ENCODE measurements at regions not wholly inside any gene's neighbourhood (a gene's known extent, or its start where the extent isn't known, plus 50 kb on each side); places are given as distances from the start of the nearest gene placed in this dataset.

DNA sequence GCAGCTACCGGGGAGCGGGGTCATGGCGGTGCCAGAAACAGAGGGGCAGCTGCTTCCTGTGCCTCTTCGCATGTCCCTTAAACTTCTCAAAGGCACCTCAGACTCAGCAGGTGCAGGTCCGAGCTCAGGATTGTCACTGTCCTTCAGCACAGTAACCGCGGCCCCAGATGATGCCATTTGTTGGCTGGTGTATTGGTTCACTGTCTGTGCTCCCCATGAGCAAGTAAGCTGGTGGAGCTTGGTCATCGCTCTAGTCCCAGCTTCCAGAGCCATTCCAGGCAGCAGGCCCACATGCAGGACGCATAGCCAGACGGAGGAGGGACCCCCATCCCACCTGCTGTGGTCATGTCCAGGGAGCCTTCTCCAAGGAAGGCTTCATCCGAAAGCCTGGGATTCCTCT, 154.0 kb upstream of the AJAP1 start:
- DNase-seq = no peak

DNA sequence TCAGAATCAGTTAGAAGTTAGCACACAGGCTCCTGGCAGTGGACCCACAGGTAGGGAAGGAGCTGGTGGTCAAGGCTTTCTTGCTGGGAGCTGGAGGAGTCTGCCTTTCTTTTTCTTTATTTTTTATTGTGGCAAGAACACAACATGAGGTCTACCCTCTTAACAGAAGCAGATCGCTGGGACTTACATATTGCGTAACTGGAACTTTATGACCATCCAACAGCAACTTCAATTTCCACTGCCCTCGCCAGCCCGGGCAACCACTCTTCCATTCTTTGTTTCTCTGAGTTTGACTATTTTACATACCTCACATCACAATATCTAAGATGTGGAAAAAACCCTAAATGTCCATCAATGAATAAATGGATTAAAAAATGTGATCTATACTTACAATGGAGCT, 147.8 kb upstream of the AJAP1 start:
- no peak for DNase-seq

DNA sequence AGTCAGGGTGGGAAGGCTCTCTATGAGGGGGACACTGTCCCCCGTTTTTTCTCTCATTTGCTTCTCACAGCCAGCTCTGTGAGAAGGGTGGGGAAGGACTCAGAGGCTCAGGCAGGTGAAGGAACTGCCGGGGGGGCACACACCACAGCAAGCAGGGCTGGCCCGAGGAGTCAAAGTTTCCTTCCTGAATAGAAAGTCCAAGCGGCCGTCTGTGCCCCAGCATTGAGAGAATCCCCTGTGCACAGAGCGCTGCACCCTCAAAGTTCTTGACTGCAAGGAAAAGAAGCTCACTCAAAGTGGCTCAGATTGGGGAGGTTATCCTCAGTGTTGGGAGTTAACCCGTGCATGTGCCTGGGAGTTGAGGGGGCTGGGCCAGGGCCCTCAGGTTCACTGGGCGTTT, 145.2 kb upstream of the AJAP1 start:
- no peak for DNase-seq

DNA sequence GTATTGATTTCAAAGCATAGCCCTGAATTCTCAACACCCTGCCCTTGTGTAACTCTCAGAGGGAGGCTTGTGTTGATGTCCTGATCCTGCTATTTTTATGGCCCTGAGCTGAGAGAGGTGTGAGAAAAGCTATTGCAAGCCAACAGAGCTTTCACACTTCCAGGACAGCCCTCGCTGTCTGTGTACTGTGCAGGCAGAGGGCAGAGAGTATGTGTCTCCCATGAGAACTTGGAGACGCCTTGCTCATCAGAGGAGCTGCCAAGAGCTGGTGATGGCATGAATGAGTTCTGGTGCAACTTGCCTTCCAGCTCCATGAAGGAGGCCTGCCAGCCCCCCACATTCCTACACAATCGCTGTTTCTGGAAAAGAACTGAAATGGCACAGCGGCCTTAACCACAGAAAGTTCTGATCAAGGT, 144.1 kb upstream of the AJAP1 start:
- no peak for DNase-seq

DNA sequence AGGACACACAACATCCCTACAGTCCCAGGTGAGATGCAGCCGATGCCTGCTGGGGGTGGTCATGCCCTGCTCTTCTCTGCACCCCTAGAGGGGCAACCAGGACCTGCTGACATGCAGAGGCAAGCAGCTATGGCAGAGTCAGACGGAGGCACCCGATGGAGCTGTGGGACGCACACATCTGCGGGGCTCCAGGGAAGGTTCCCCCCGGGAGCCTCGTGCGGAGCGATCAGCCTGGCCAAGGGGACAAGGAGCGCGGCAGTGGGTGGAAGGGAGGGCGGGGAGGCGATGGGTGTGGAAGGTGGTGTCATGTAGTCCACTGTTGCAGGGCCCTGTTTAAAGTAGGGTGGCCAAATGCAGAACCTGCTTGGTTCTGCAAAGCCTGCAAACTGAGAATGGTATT, 143.0 kb upstream of the AJAP1 start:
- no peak for DNase-seq

DNA sequence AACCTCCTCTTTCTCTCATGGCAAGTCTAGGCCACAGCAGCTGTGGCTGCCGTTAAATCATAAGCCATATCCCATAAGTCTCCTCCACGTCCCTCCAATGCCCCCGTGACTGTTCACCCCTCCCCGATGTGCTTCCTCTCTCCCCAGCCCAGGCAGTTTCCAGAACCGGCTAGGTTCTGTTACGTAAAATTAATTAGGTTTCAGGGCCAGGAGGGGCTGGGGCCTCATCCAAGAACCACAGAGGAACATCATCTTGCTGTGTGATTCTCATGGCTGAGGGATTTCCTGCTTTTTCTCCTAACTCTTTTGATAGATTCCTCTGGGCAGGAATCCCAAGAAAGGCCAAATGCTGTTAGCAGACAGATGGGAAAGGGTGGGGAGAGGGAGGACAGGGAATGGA, 141.8 kb upstream of the AJAP1 start:
- no peak for DNase-seq

DNA sequence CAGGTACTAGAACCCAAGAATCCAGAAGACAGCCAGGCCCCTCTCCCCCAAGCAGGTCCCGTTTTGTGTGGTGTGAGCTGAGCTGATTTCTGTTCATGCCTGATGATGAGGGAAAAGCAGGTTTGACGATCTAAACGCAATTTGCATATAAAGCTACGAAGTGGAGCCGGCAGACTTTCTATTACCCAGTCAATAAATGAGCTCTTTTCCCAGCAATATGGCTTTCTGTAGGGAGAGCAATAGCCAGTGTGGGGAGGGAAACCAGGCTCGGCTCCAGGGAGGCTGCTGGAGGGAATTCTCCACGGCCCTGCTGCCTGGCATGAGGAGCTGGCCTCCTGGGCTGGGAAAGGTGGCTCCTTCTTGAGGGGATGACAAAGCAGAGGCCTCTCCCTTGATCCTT, 140.7 kb upstream of the AJAP1 start:
- no peak for DNase-seq

DNA sequence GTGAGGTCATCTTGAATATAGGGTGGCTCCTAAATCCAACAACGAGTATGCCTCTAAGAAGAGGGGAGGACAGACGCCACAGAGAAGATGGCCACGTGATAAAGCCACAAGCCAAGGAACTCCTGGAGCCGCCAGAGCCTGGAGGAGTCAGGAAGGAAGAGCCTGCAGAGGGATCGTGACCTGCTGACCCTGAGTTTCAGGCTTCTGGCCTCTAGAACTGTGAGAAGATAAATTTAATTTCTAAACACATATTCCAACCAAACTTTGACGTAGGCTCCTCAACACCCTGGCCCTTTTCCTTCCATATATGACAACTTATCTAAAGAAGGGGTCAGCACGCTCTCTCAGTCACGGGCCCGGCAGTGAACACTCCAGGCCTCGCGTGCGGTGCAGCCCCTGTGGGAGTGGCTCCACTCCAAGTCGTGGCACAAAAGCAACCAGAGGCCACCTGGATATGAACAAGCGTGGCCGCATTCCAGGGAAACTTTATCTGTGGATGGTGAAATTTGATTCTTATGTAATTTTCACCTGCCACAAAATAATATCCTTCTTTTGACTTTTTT, 138.6 kb upstream of the AJAP1 start:
- DNase-seq = no peak

DNA sequence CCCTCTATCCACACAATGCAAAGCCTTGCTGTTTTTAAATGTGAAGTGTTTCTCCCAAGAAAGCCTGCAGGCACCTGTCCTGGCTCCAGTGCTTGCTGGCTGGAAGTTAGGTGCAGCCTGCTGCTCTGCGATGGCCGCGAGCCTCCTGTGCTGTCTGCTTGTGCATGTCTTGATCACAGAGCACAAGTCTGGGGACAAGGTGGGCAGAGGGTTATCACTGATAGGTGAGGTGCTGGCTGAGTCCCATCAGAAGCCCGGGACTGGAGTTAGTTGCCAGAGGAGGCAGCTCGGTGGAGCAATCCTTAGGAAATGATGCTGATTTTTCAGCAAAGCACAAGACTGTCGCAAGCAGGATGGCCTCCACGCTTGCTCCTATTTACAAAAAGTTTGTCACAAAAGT, 137.8 kb upstream of the AJAP1 start:
- no peak for DNase-seq

DNA sequence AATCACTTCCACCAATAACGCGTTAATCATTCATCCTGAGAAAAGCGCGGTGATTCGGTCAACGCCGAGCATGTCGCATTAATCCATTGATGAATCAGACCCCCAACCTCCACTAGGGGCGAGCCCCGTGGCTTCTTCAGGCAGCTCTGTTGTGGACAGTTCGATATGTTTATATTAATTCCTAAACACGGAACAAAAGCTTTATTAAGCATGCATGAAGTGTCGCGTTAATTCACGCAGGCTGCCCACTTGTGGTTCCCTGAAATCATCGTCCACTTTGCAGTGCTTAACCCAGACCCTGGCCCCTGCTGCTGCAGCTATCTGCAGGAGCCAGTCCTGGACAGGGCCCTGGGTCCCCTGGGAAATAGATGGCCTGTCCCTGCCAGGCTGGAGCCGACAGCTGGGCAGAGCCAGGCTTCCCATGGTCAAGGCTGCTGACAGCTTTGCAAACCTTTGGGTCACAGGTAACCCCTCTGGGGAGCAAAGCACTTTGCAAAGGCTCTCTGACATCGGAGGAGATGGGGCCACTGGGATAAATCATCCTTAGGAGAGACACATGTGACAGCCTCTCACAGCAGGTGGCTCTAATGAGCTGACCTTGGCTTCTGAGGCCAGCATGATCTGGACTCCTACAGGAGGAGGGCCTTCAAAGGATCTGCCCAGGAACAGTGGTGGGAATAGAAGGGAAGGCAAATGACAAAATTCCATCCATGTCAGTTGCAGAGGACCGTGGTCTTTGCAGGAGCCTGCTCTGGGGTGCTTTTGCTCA, 137.0 kb upstream of the AJAP1 start:
- no peak for DNase-seq

DNA sequence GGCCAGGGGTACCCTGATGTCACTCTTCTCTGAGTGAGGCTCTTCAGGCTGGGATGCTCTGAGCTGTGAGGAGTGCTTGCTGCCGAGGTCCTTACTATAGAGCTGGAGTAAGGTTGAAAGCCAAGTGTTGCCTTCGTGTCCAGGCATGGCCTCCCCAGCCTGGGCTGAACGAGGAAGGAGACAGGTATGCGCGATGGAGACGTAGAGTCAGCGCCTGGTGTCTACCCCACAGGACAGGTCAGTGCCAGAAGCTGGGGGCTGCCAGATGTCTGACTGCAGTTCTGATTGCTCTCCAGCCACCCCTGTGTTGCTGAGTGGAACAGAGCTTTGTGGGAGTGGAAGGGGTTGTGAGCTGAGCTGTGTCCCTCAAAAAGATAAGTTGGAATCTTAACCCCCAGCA, 135.8 kb upstream of the AJAP1 start:
- no peak for DNase-seq

DNA sequence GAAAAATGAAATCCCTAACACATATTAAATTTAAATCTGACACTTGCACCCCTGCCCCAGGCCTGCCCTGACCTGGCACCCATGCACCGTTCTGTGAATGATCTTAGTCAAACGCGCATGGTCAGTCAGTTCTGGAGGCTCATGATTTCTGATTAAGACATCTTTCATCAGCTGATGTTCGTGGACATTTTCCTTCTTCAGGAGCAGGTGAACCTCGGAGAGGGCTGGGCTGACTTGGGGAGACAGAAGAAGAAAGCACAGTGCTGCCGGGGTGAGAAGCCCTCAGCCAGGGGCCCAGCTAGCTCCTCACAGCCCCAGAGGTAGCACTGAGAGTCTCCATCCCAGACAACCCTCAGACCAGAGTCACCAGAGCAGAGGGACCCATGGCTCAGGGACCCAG, 134.5 kb upstream of the AJAP1 start:
- no peak for DNase-seq

DNA sequence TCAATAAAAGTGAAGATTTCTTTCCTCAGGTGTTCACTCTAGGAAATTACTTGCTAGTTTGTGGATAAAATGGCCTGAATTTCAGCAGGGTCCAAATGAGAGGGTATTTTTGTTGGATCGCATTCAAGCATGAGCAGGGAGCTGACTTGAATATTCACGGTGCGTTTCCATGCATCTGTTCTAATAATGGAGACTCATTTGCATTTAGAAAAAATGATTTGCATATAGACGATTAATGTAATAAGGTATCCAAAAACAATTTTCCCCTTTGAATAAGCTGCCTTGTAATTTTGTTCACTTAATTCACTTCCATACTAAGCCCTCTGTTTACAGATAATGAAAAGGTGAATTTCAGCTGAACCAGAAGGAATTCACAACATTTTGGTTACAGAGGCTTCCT, 130.9 kb upstream of the AJAP1 start:
- DNase-seq = no peak

DNA sequence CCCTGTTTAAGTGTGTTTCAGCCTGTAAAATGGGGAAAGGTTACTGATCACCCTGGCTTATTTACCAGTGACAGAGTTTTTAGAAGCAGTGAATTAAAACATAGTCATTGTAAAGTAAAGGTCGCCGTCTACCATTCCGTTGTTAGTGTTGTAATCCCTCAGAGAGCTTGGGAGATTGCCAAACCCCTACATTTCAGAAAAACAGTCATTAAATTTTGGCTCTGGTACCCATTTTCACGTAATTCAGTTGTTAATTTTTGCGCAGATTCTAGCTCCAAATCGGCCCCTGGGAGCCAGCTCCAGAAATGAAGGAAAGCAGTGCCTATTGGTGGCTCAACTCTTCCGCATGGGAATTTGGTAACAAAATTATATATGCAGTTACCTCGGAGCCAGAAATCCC, 127.7 kb upstream of the AJAP1 start:
- no peak for DNase-seq

DNA sequence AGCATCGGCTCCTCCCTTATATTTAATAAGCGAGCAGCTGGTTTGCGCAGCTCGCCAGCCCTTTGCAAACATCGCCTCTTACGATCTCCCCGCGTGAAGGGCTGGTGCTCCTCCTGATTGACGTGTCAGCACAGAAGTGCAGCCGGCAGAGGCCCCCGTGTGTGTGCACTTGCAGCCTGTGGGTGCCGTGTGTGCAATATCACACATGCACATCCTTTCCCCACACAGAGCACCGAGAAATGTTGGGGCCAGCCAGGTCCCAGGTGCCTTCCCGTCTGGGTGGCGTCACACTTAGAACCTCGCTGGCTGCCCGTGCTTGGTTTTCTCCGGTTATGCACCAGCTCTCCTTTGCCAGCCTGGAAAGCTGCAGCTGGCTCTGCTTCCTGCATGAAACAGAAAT, 126.6 kb upstream of the AJAP1 start:
- no peak for DNase-seq

DNA sequence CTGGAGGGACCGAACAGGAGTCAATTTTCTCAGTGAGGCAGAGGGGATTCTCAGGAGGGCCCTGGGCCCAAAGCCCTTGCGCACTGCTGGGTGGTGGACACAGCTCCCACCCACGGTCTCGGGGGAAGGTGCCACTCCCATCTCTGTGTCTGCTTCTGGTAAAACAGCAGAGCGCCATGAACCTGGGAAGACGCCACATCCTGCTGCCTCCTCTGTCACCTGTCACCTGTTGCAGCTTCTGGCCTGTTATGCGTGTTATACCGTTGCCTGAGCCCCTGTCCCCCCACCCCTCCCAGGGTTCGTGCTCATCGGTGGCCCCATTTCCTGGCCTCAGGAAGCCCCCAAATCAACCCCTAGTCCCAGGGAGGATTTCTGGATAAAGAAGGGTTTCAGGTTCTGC, 125.8 kb upstream of the AJAP1 start:
- DNase-seq = no peak

DNA sequence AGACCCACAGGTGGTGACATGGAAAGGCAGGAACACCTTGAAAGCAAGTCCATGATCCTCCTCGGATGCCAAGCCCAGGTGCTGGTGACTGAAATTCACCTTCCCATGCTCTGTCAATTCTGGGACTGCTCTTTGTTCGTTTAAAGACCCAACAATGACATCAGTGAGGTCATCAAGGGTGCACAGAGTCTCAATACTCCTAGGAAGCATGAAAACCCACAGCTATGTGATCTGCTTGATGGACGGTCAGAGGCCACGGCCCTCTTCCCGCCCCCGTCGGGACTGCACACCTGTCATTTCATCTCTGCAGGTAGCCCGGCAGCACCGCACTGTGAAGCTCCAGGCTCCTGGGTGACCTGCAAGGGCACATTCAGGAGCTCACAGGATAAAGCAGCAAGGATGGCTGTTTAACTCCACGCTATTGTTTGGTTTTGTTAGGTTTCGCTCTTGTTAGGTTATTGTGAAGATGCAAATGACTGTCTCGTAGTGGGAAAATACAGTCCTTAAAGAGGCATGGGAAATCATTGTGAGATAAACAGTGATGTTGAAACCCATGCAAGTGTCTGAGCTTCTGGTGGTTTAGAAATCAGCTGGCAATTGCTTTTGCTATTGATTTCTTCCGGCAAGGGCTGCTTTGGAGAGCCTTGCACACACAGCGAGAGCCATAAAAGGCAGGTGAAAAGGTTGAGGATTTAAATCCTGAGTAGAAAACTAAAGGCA, 124.8 kb upstream of the AJAP1 start:
- DNase-seq = no peak

DNA sequence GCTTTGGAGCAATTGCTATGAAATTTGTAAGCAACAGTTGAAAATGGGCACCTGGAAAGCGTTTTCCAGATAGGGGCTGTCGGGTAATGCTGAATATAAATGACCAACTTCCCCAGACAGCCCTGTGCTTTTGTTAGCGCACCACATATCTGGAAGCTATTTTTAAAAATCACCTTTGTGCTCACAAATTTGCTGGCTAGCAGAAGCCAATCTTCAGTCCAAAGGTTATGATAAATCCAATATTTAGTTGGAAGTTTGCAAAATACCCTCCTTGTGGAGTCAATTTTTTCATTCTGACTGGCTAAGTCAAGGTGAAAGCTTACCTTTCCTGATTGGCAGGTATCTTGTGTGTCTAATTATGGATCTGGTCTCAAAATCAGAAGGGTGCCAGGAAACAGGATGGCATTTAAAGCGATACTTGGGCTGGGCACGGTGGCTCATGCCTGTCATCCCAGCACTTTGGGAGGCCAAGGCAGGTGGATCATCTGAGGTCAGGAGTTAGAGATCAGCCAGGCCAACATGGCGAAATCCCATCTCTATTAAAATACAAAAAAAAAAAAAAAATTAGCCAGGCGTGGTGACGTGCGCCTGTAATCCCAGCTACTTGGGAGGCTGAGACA, 124.1 kb upstream of the AJAP1 start:
- DNase-seq = no peak

DNA sequence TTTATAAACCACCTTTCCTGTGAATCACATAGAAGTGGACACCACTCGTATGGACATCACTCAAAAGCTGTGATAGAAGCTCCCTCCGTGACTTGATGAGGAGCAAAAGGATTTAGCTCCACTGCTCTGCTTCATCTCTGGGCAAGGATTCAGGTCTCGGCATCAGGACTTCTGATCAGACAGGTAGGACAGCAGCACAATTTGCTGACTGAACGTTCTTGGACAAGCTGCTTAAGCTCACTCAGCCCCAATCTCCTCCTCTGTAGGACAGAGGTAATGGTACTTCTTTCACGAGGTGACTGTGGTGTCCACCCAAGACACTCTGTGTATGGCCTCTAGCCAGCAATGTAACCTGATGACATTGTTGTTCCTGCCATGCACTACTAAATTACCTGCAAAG, 122.6 kb upstream of the AJAP1 start:
- no peak for DNase-seq

DNA sequence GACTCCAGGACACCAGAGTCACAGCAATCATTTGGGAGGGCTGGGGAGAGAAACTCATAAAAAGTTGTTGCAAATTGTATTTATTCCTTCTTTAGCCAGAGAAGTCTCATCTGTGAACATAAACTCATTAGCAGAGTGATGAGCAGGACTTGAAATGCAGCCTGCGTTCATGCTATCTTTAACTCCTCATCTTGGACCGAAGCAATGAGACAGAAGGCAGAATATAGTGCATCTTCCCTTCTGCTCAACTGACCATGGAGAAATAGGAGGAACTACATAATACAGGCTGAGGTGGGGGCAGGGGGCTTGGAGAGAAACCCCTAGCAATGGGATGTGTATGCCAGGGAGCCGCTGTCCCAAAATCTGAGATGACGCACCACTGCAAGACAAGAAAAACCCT, 121.8 kb upstream of the AJAP1 start:
- DNase-seq = no peak

DNA sequence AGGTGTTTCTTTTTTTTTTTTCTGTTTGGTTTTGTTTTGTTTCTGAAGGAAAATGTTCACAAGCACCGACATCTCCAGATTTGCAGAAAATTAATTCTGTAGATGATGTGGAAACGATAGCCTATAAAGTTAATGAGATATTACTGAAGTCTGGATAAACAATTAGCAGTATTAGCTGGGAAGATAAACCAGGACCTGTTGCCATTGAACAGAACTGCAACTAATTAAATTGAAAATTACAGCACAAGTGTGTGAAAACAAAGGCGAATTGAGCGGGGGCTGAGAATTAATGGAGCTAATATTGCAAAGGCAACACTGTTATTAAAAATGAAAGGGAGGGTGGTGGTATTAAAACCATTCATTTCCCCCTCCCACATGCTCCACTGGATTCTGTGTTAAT, 107.5 kb upstream of the AJAP1 start:
- DNase-seq = no peak

DNA sequence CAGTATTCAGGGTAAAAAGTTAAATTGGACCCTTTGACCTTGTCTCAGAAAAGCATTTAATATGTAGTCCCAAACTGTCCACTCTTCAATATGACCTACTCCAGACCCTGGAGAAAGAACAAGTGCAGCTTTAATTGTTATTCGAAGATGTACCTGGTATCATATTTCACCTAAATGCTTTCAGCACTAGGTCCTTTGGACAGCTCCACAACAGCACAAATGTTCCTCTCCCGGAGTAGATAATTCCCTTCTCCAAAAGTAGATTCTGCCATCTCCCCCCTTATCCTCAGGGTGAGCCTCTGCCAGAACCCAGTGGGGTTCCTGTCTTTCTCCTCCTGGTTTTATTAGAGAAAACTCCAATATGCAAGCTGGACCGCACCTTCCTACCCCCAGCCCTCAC, 104.5 kb upstream of the AJAP1 start:
- DNase-seq = no peak

DNA sequence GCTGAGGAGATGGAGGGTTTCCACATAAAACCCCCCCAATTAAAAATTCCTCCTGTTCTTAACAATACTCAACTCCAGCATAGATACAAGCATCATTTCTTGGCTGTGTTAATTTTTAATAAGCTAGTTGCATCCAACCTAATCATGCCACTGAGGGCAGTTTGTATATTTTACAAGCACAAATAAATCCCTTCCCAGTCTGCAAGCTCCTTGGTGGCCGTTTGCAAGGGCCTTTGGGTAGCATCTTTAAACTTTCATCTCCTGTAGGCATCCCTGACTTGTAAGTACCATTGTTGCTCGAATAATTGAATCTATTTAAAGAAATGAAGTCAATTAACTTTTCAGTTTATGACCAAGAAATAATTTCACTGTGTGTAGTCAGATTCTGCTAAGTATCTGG, 103.5 kb upstream of the AJAP1 start:
- DNase-seq = no peak

DNA sequence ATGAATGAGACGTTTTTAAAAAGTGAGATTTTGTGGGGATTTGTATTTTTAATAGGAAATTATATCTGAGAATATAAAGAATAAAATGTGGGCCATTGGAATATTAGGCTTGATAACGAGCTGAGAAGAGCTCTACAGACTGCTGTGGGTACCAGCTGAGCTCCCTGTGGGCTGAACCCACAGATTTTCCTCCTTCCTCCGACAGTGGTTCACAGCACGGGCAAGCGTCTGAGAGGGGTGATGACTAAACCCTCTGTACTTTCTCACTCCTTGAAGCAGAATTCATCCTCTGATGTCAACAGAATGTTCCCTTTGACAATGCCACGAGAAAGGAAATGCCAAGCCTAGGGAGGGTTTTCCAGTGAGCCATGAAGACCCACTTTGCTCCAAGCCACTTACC, 102.7 kb upstream of the AJAP1 start:
- no peak for DNase-seq
